Fibroblast of upper back skin (primary cell): ENCODE measurements at regions not wholly inside any gene's neighbourhood (a gene's known extent, or its start where the extent isn't known, plus 50 kb on each side); places are given as distances from the start of the nearest gene placed in this dataset.
"Not testable (repeated sequence)": the region's sequence is repeated elsewhere in the genome, so short reads cannot be mapped to it uniquely, and the experiment has no call there.

Source experiments
- DNase-seq: peaks from one replicate; pipeline ENCODE4 v3.0.0-alpha.2; 2013

DNA sequence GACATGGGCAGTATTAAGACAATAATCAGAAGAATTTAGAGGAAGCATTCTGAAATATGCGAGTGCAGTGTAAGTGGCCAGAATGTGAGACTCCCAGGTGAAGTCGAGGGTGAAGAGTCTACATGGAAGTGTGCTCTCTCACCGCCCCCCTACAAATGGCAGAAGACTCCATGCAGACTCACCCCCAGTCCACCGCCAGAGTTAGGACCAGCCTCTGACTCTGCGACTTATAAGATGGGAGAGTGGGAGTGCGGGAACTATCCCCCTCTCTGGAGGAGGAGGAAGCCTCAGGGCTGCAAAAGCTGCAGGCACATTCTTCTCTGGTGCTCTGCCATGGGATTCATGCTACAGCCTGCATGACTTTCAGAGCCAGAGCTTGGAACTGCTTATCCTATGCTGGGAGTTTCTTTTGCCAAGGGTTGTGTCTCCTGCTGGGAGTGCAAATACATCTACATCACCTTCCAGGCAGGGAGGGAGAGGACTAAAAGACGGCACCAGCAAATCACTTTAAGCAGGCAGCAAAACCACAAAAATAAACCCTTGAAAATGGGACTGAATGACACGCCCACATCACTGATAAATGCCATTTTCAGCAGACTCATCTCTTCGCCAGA lies 206.7 kb upstream of the SULF2 start:
- peak; percentile 36 for DNase-seq

GRCh38 chr20:47990507-47991150 lies 205.3 kb upstream of the SULF2 start:
- no peak for DNase-seq

DNA sequence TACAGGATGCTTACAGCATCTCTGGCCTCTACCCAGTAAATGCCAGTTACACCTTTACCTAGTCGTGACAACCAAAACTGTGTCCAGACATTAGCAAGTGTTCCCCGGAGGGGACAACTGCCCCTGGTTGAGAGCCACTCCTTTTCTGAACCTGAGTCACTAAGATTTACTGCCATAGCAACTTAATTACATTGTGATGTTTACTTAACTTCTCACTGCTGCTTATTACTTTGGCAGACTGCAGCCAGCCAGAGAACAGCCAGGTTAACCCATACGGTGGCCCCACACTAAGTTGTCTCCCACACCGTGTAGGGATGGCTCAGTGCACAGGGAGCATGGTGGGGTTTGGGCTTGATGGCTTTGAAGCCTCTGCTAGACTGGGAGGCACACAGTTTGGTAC lies 204.7 kb upstream of the SULF2 start:
- no peak for DNase-seq

GRCh38 chr20:47988676-47989075 lies 203.4 kb upstream of the SULF2 start:
- DNase-seq: no peak

DNA sequence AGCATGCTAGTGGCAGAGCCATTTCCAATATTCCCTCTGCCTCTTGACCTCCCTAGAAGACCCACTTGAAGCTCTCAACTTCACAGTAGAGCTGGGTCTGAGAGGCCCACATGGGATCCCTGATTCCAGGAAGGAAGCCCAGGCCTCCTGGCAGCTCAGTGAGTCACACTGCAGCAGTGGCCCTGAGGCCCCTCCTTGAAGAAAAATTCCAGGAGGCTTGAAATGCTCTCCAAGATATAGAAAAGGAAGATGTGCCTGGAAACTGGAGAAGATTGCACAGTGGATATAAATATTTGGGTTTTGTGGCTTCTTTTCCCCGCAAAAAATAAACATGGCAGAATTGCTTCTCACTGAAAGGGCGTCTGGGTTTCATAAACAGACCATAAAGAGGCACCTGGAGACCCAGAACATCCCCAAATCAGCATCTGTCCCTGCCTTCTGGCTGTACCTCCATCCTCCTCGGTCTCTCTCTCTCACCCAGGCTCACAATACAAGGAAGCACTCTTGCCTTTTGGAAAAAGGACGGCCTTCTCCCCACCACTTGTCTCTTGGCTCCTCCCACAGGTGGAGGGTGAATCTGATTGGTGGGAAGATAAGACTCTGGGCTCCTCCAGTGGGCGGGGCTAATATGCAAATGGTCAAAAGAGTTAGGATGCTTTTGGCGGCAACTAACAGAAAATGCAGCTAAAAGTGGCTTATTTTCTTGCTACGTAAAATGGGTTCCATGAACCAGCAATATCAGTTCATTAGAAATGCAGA lies 200.0 kb upstream of the SULF2 start:
- peak; percentile 83 for DNase-seq

DNA sequence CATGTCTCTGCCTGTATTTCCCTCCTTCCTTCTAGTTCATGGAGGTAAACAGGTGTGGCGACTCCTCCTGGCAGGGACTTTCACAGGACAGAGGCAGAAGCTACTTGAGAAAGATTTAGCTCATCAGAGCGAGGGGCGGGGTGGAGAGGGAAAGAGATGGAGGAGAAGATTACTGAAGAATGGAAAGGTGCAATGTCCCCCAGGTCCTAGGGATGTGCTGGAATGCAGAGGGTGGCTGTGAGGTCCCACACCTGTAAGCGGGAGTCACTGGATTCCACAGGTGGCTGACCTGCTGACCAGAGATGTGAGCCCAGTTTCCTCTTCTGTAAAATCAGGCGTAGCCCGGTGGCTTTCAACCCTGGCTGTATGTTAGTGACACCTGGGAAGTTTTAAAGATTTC lies 199.2 kb upstream of the SULF2 start:
- no peak for DNase-seq

DNA sequence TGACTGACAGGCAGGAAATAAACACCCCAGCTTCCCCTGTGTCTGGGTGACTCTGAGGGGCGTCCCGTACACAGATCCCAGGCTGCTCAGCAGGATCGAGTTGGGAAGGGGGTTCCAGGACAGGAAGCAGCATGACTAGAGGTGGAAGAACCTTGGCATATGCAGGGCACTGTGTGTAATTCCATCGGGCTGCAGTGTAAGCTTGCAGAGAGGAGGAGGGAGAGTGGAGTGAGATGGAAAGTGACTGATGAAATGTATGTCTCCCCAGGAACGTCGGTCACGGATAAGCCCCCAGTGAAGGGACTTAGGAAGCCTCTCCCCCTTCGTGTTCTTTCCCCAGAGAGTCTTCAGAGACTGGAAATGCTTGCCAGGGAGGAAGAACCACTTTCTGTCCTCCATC lies 198.4 kb upstream of the SULF2 start:
- not testable (repeated sequence) for DNase-seq

GRCh38 chr20:47982574-47983360 lies 197.5 kb upstream of the SULF2 start:
- no peak for DNase-seq

GRCh38 chr20:47981222-47981621 lies 195.9 kb upstream of the SULF2 start:
- DNase-seq: no peak

DNA sequence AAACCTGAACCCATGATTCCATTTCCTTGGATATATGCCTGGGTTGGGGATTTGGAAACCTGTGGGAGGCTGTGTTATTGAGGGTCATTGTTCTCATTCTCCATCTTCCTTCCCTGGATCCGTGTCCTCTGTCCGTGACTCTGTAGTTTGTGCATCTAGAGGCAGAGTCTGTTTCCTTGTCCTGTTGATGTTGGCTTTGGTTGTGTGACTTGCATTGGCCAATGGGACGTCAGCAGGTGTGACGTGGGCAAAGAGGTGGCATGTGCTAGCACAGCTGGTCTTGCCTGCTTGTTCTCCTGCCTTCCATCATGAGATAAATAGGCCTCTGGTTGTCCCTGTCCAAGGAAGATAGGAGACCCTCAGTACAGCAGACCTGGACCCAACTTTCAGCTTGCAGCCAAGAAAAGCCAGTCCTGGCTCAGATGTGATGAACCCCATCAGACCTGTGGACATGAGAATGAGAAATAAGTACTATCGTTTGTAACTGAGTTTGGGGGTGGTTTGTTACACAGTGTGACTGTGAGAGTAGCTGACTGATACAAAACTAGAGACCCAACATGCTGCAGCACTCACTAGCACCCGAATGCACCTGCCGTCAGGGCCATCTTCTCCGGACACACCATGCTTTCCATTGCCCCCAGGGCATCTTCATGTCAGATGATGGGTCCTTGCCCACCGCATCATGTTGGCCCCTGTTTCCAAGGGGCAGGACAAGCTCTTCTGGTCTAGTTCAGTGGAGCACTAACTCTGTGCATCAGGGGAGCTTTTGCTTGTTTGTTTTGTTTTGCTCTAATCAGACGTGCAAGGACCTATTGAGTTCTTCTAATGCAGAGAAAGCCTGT lies 195.3 kb upstream of the SULF2 start:
- DNase-seq: no peak

GRCh38 chr20:47979361-47980095 lies 194.2 kb upstream of the SULF2 start:
- not testable (repeated sequence) for DNase-seq

DNA sequence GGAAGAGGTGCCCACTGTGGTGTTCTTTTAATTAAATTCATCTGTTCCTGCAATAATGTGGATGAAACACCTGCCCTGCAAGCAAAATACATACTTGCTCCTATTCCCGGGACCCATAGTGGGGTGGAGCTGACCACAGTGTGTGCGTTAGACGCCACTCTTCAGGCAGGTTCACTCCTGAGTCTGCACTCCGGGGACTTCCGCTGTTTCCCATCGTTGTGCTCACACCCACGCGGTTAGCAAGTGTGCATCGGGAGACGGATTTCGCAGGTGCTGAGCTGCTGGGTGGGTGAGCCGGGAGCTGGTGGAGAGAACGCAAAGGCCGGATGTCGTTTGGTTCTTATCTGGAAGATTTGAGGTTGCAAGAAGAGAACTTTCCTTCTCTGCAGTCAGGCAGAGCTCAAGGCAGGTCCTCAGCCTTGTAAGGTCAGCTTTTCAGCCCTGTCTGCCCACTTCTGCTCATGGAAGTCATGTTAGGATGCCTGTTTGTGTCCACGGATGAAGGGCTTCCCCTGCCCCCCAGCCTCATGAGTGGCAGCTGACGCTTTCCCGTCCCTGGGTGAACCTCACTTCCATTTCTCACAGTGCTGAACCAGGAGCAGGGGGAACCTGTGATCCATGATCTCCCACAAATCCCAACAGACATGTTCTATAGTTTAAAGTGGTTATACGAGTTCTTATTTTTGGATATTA lies 193.3 kb upstream of the SULF2 start:
- DNase-seq: not testable (repeated sequence)

DNA sequence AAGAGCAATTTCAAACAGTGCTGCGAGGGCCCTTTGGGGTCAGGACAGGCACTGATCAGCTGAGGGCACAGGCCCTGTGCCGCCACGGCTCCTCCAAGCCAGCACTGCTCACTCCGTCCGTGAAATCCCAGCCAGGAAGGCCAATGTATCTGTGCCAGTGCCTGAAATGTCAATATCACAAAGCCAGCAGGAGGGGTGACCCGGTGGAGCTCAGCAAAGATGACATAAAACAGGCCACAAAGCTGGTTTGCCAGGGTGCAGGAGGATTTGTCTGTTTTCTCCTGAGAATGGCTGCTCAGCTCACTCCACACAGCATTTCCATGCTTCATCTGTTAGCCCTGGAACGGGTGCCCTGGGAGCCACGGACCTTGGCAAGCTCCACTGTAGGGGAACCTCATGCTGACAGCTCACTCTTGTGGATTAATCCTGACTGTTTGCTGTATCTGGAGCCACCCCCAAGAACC lies 192.5 kb upstream of the SULF2 start:
- not testable (repeated sequence) for DNase-seq

GRCh38 chr20:47977017-47977788 lies 191.9 kb upstream of the SULF2 start:
- not testable (repeated sequence) for DNase-seq

DNA sequence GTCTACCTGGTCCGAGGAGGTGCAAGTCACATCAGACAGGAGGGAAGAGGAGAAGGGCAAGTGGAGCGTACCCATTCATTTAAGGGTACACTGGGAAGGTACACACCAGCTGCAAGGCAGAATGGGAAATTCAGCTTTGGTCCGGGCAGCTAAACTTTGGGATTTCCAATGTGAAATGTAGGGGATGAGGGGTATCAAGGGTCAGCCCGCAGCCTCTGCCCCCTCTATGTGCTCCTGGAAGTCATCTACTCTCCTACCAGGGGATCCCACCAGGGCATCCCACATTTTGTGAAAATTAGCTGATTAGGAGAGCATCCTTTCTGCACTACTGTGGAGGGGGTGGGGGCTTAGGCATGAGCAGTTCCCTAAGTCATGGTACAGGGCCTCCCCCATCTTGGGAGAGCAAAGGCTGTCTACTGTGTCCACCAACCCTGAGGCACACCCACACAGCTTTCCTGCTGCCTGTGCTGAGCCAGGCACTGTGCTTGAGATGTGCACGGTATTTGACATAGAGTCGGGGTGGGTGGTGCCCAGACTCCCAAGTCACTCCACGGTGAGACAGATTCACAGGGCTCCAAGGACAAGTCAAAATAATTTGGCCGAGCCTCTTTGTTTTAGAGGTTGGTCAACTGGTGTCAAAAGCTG lies 189.1 kb upstream of the SULF2 start:
- DNase-seq: no peak

DNA sequence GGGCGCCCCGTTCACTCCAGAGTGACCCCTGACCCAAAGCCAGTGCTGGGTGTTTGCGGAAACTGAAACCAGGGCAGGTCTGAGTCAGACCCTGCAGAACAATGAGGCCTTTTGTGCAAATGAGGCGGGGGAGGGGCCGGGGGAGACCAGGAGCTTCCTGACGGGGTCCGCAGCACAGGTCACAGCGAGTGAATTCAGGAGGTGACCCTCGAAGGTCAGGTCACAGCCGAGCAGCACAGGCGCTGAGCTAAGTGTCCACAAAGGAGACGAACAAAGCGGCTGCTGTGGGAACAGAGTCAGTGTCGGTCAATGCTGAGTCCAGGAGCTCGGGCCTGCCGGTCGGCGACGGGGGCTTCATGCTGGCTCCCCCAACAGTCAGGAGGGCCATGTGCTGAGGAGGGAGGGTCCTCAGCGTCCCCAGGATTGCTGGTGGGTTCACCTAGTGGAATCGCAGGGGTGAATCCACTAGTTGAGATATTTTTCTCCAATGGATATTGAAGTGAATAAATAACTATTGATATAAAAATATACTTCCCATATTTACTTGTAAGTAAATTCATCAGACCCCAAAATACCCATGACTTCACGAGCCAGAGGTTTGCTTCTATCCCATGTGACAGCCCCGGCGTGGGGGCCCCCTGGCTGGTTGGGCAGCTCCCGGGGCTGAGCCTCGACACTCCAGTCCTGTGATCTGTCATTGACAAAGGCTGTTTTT lies 188.4 kb upstream of the SULF2 start:
- DNase-seq: no peak

- DNase-seq: no peak
Observed at GRCh38 chr20:47972916-47973309, 187.6 kb upstream of the SULF2 start.

DNA sequence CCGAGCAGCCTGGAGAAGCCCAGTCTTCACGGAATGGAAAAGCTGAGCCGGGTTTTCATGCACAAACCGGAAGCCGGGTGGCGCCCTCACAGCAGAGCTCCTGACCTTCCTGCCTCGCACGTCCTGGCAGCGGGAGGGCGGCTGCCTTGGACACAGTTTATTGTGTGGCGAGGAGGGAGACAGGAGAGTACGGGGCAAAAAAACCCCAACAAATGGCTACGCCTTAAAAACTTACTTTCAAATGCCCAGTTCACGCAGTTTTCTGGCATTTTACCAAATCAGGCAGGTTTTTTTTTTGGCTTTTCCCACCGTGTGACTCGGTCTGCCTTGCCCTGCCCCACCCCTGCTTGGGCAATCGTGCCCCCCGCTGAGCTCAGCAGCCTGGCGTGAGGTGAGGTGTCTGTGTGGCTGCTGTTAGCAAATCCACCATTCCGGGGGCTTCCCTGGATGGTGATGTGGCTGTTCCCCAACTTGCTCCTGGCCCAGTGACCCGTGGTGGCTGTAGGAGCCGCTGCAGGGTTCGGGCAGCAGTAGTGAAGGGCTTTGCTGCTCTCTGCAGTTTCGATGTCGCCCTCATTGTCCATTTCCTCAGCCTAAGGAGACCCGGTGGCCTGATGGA lies 187.1 kb upstream of the SULF2 start:
- DNase-seq: not testable (repeated sequence)
